ENCODE measurements at regions not wholly inside any gene's neighbourhood (a gene's known extent, or its start where the extent isn't known, plus 50 kb on each side); places are given as distances from the start of the nearest gene placed in this dataset.
"Not testable (repeated sequence)": the region's sequence is repeated elsewhere in the genome, so short reads cannot be mapped to it uniquely, and the experiment has no call there.

DNA sequence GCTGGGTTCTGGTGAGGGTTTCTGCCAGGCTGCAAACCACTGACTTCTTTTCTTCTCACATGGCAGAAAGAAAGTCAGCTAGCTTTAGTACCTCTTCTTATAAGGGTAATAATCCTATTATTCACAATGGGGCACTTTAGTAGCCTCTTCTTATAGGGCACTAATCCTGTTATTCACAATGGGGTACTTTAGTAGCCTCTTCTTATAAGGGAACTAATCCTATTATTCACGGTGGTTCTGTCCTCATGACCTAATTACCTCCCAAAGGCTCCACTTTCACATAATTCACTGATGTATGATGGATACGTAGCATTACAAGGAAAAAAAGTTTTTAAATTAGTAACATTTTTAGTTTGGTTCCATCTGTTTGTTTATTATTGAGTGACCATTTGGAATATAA is 671.3 kb downstream of the NSUN3 start:
- no peak for DNase-seq

DNA sequence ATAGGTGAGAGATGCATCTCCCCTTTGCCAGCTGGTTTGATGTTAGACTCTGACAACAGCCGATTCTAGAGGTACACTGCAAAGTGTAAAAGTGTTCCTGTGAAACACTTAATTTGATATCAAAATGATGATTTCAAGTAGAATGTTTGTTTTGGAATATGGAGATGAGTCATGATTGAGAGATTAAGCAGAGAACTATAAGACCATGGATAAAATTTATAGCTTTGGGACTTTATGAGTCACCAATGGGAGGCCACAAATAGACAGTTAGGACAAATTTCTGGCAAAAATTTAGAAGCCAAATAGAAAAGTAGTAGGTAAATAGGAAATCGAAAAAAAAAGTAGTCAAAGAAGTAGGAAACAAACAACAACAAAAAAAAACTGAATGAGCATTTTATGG is 672.5 kb downstream of the NSUN3 start:
- no peak for DNase-seq

DNA sequence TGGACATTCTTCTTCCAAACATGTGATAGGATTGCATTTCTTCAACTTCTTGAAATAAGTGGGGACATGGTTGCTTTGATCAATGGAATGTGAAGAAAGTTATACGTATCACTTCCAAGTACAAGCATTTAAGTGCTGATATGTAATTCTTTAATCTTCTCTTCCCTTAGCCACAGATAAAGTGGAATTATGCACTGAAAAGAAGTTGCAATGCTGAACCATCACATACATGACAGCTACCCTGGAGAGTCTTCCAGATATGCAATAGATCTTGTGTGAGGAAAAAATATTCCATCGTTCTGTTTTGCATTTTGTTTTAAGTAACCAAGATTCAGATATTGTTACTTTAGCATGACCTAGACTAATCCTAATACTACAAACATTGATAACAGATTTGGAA is 674.3 kb downstream of the NSUN3 start:
- no peak for DNase-seq

DNA sequence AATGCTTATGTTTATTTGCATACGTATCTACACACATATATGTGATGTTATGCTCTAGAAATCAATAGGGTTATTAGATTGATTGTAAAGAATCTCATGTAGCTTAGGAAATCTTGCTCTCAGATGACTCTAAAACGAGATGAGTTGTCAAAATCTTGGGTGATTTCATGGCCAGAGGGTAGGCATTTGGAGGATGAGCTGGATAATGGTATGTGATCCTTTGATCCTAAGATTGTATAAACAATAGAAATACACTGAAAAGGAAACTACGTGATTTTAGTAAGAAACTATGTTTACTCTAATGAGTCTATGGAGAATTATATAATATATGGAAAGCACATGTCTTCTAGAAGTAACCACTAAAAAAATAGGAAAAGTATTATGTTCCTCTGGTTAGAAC is 676.6 kb downstream of the NSUN3 start:
- no peak for DNase-seq

DNA sequence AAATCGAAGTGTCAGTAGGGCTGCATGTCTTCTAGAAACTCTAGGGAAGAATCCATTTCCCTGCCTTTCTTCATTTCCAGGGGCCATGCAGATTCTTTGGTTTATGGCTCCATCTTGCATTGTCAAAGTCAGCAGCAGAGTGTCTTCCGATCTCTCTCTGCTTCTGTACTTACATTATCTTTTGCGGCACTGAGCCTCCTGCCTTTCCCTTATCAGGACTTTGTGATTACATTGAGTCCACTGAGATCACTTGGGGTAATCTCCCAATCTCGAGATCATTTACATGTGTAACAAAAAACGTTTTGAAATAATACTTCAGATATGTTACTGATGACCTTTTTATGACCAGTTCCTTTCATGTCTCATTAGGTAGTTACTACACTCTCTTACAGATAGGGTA is 695.9 kb downstream of the NSUN3 start:
- DNase-seq: no peak

DNA sequence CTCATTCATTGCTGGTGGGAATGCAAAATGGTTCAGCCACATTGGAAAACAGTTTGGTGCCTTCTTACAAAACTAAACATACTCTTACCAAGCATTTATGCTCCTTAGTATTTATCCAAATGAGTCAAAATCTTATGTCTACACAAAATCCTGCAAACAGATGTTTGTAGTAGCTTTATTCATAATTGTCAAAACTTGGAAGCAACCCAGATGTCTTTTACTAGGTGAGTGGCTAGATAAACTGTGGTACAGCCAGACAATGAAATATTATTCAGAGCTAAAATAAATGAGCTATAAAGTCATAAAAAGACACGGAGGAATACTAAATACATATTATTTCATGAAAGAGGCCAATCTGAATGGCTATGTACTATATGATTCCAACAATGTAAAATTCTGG is 709.5 kb downstream of the NSUN3 start:
- DNase-seq: no peak

DNA sequence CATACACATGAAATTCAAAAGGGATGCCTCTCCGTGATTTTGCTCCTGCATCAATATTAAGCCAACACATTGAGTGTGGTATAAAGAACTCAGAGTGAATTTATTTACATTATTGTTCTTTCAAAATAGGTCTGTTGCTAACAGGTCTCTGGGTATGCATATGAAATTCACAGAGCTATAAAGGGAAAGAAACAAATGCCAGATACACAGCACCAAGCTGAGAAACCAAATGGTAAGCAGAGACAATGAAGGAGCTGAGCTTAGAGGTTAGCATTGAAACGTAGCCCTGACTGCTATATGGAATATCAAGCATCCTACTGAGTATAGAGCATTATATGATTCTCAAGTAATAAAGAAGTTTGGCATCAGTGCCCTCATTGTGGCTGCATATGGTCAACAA is 712.9 kb downstream of the NSUN3 start:
- no peak for DNase-seq

DNA sequence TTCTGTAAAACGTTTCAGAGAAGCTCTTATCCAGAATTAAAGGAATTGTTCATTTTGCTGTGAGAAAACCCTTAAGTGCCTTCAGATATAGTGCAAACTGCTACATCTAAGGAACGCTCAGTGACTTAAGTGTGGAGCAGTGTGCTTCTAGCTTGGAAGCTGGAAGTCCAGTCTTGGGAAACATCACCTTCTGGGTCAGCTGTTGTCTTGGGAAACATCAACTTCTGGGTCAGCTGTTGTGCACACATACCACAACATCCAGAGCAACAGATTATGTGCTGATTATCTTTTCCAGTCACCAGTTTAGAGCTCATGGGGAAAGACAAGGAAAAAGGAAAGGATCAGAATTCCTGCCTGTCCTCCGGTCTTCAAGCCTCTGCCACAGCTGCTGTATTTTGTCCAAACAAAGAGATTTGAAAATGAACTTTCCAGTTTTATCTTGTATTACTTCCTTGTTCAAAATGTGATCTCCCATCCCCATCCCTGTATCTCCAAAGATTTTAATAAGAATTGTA is 713.6 kb downstream of the NSUN3 start:
- DNase-seq: no peak

DNA sequence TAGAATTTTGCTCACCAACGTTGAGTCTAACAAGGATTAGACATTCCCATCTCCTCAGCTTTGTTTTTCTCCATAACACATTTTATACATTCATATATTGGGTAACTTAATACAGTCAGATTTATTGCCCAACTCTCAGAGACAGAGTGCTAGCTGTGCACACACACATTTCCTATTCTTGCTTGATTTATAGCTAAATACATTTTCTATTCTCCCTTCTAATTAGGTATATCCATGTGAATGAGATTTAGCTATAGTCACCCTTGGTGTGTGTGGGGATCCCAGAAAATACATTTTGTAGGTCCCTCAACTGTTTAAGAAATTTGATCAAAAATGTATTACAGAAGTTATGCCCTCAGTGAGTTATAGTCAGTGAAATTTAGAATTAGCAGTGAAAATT is 715.4 kb downstream of the NSUN3 start:
- DNase-seq: no peak

DNA sequence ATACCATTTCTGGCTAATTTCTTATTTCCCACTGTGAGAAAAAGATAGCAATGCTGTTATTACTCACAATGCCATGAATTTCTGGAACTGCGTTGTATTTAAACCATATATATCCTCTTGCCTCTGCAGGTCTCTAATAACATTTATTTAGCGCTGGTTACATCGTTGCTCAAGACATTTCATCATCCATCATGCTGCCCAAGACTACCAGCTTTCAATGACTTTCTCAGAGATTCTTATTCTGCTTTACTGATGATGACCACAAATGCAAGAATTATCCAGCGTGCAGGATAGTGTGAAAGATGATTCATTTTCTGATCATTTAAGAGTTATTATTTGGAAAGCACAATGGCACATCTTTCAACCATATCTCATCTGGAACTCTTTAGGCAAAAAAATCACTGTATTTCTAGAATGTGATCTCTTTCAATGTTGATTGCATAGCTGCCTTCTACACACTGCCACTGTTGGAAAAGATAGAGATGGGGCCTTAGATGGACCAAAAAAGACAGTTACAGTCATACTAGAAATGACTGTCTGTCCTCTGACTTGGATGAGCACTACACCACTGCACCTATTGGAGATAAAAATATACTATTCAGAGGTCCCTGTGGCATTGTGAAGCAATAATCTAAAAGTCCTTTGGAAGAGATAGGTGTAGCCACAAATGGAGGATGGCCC is 716.1 kb downstream of the NSUN3 start:
- no peak for DNase-seq

DNA sequence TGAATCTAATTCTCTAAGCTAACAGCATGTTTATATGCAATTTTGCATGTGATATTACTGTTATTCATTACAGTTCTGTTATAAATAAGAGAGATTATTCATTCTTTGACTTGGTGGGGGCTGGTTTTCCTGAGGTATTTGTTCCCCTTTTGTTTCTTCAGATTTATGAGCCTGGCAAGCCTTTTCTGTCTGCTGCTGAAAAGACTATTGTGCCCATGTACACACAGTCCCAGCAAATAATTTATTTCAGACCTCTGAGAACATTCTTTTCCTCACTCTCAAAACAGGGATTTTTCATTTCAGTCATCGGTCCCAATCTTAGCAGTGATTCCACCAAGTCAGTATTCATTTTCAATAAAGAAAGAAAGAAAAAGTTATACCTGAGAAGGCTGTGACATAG is 716.8 kb downstream of the NSUN3 start:
- DNase-seq: no peak

DNA sequence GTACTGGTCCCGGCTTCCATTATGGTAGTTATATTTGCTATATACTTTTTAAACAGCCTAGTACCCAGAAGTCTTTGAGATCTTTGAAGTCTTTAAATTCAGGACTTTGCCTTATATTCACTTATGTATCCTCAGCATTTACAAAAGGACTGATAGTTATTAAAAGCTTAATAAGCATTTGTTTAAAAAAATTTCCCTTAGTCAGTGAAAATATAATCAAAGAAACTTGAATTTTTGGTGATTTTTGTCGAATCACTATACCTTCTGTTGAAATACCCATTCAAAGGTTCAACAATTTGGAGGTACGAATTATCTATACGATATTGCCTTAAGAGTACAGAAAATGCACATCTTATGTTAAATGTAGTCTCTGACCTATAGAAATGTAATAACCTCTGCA is 721.4 kb downstream of the NSUN3 start:
- no peak for DNase-seq

DNA sequence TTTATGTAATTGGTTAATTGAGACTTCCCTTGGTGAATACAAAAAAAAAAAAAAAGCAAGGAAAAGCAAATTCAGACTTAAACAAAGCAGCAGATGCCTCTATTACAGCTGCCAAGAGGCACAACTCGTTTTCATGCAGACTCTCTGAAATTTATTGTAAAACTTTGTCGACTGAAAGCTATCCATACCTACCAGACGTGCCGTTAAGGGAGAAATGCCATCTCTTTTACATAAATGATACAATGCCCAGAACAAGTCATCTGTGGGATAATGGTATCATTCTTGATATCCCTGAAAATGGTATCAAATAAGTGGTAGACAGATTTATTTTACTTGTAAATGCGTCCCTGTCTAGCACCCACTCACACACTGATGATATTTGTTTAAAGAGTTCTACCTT is 724.2 kb downstream of the NSUN3 start:
- no peak for DNase-seq

DNA sequence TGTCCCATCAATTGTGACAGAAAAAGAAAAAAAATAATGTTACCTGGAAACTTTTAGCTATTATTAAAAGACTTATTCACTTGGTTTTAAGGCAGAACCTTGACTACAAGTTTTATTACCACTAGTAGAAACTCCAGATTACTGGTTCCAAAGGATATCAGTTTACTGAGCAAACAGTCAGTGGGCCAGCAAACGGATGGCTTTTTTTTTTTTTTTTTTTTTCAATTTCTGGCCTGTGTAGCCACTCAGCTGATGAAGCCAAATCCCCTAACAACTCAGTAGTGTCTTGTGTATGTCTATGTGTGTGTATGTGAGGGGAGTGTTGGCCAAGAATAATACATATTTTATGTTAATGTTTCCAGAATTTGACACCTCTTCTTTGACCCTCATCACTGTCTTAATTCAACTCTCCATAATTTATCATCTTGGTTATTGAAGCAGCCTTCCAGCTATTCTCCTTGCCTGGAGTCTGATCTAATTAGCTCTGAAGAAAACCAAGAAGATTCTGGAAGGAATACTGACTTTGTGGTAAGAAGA is 724.9 kb downstream of the NSUN3 start:
- no peak for DNase-seq

DNA sequence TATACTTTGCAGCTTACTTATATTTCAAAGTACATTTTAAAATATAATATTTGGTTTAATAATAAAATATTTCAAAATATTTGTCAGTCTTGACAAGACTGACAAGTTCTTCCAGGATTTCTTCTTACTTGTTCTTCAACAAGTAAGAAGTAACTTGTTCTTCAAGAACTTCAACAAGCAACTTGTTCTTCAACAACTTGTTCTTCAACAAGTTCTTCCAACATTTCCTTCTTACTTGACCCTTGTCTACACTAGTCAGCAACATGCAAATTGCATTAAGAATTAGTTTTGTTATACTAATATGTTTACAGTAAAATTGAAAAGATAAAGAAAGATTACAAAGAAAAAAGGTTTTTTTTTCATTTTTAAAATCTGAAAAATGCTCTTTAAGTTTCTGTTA is 731.7 kb downstream of the NSUN3 start:
- DNase-seq: no peak

DNA sequence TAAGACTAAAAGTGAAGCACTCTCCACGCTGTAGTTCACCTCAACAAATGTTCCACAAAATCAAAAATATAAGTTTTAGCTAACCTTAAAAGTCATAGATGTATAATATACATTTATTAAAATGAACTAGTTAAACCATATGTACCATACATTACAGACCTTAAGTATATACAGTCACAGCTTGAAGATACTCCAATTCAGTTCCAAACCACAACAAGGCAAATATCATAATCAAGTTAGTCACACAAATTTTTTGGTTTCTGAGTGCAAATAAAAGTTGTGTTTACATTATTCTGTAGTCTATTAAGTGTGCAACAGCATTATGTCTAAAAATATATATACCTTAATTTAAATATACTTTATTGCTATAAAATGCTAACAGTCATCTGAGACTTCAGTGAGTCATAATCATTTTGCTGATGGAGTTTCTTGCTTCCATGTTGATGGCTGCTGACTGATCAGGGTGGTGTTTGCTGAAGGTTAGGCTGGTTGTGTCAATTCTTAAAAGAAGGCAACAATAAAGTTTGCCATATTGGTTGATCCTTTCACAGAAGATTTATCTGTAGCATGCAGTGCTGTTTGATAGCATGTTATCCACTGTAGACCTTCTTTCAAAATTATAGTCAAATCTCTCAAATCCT is 736.7 kb downstream of the NSUN3 start:
- DNase-seq: no peak

DNA sequence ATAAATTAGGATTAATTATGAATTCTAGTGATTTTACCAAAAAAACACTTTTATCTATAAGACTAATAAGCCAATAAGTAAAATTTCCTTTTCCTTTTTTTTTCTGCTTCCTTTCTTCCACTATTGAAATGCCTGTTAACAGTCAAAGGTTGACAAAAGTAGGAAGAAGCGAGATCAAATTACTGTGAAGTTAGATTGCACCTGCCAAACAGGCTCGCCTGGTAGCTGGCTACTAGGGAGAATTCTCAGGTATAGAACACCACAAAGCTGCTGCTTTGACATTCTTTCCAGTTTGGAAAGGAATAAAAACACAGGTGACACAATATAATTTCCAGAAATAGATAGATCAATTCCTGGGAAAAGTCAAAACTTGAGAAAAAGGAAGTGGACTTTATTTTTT is 749.0 kb downstream of the NSUN3 start:
- DNase-seq: no peak

DNA sequence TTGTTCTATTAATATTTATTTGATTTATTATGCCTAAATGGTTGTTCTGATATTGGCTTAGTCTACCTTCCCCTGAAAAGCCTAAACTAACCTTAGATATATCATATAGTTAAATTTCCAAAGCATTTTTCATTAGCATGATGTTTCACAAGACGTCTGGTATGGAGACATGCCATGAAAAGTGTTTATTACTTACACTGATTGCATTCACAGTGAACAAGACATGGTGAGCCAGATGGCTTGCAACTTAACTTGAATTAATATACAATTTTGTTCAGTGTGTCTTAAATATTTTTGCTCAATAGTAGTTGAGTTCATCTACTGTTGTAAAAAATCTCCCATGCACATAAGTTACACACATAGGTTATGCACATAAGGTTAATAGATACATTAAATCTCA is 758.4 kb downstream of the NSUN3 start:
- no peak for DNase-seq

DNA sequence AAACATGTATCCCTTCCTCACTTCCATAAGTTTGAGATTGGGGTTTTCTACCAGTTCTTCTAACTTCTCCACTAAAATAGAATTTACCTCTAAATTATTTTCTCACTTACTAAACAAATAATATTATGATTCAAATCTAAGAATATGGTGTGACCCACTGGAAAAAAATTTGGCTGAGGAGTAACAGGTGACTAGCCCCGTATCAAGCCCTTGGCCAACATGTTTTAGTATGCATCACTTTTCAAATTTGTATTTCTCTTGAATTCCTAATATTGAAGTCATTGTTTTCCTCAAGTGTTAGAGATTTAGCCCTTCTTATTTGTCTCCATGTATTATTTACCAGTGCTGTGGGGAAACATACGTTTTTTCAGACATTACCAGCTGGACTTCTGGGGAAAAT is 759.4 kb downstream of the NSUN3 start:
- no peak for DNase-seq

DNA sequence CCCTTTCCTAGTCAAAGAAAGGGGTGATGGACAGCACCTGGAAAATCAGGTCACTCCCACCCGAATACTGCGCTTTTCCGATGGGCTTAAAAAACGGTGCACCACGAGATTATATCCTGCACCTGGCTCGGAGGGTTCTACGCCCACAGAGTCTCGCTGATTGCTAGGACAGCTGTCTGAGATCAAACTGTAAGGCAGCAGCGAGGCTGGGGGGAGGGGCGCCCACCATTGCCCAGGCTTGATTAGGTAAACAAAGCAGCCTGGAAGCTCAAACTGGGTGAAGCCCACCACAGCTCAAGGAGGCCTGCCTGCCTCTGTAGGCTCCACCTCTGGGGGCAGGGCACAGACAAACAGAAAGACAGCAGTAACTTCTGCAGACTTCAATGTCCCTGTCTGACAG is 783.4 kb downstream of the NSUN3 start:
- not testable (repeated sequence) for DNase-seq

DNA sequence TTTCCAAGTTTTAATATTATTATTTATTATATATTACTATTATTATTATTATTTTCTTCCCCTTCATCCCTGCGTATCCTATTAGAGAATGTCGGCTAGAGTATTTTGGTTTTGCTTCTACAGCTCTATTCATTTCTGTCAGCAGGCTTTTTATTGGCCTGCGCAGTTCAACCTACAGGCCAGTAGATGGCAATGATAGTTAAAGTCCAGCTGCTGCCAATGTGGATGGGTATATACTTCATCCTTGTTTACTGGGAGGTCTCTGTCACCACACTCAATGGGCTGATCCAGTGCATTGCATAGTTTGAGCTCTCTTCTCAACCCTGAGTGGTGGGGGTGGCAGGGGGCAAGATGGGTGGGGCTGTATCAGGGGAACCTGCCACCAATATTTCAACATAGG is 799.8 kb downstream of the NSUN3 start:
- DNase-seq: peak; percentile 13

DNA sequence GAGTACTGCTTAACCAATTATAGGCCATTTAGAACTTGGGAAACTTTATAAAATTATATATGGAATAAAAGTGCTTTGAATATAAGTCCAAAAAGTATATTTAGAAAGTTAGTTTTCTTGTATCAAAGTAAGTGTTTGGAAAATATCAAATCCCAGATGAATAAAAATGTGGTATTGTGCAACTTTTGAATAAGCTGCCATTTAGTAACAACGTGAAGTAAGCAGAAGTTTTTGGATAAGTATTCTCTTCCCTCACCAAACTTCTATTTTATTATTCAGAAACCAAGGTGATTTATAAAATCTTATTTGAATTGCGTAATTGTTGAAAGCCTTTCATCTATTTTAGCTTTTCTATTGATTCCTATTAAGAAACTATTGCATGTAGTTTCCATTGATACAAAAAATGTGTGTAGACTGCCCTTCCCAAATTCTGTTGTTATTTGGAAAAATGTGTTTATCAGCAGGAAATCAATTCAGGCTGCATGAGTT is 806.2 kb downstream of the NSUN3 start:
- DNase-seq: no peak

DNA sequence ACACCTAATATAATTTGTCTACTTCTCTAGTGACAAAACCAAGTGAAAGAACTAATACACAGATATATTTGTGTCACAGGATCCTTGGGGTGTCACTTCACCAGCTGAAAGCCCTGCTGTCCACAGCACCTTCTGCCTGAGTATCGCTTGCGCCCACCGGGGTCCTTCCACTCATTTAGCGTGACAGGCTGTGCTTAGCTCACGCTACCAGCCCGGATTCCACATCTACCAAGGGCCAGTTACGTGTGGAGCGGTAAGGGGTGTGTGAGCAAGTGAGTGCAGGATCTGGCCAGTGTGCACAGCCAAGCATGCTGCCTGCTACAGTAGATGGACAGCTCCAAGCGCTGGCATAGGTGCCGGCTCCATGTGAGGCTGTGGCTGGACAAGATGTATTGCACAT is 810.9 kb downstream of the NSUN3 start:
- DNase-seq: no peak

DNA sequence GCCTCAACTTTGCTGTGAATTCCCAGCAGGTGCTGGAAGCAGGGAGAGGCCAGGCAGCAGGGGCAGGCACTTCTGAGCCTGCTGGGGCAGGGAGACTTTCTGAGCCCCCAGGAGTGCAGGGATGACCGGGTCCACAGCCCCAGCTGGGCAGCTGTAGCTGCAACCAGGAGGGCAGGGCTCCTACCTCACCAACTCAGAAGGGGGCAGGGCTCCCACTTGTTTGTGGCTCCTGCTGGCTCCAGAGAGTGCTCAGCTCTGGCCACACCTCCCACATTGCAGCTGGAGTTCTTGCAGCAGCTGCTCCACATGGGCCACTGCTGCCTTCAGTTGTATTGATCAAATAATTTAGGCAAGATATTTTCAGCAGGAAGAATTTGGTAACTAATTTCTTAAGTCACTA is 812.3 kb downstream of the NSUN3 start:
- DNase-seq: no peak

DNA sequence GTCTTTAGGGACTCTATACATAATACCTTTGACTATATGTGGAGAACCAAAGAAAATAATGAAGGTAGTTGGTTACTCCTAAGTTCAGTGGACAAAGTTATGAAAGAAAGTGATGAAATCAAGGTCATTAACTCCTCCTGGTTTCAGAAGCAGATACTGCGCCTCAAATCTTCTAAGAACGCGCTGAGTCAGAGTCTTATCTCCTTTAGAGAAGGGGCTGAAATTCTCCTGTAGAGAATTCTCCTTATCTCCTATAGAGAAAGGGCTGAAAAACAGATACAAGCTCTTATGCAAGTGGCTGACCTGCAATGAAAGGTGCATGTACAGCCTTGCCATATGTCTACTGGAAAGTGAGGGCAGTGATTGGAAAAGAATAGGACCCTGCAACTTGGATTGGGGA is 824.2 kb downstream of the NSUN3 start:
- DNase-seq: no peak

All from RPMI8226 (cell line).